Right lobe of liver (tissue), 4 donors: ENCODE measurements at regions not wholly inside any gene's neighbourhood (a gene's known extent, or its start where the extent isn't known, plus 50 kb on each side); places are given as distances from the start of the nearest gene placed in this dataset.

Source experiments
- POLR2A ChIP-seq: fragments of 450-650 bp; IDR thresholded peaks from one replicate; pipeline ENCODE4 v1.6.1; 2017; ENCODE audit warnings: antibody characterized with exemption, mild to moderate bottlenecking
- TF ChIP-seq, protein P1 (sequence below), 4 donors: fragments of 200-600 bp in 3 of 4; fragments of 450-650 bp in 1 of 4; IDR thresholded peaks; one replicate each; pipeline versions ENCODE4 v1.5.1 to v1.8.0; 2016 to 2022; ENCODE audit warnings: antibody characterized with exemption in 4 of 4, mild to moderate bottlenecking in 2 of 4
- donor health status: DM: no; HTN: no; CAD: no.
- donor health status: DM: no; HTN: no; CAD: no.
- donor health status: DM: no; HTN: yes; CAD: no.

DNA sequence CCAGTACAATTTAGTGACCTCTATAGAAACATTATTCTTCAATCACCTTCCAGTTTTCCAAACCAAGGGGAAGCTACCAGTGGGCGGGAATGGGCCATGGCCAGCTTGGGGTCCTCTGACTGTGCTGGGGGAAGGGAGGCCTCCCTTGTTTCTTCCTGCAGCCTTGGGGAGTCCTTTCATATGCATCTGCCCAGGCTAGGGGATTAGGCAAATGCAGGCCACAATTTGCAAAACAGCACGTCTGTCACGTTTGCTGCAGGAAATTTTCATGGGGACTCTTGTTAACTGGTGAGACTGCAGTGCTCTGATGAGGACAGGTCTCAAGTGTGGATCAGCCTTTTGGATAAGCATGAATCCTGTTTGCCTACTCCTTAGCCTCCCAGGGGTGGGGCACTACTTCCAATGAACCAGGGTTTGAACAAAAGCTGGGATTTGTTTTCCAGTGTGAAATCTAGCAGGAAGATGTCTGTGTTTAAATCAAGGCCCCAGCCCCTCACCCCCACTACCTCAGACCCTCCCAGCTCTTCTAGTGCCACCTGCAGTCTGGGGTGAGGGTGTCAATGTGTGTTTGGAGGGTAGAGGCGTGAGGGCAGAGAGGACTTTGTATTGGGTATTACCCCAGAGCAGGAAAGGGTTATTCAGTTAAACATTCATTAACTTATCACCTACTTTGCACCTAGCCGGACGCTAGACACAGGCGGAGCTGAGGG lies 219.9 kb downstream of the OPA1 start:
- TF ChIP-seq, protein P1, sequence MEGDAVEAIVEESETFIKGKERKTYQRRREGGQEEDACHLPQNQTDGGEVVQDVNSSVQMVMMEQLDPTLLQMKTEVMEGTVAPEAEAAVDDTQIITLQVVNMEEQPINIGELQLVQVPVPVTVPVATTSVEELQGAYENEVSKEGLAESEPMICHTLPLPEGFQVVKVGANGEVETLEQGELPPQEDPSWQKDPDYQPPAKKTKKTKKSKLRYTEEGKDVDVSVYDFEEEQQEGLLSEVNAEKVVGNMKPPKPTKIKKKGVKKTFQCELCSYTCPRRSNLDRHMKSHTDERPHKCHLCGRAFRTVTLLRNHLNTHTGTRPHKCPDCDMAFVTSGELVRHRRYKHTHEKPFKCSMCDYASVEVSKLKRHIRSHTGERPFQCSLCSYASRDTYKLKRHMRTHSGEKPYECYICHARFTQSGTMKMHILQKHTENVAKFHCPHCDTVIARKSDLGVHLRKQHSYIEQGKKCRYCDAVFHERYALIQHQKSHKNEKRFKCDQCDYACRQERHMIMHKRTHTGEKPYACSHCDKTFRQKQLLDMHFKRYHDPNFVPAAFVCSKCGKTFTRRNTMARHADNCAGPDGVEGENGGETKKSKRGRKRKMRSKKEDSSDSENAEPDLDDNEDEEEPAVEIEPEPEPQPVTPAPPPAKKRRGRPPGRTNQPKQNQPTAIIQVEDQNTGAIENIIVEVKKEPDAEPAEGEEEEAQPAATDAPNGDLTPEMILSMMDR (IDR thresholded peaks at IDR 0.05), result no peak
- no peak for TF ChIP-seq POLR2A
